ENCODE measurements at regions not wholly inside any gene's neighbourhood (a gene's known extent, or its start where the extent isn't known, plus 50 kb on each side); places are given as distances from the start of the nearest gene placed in this dataset.

- TF ChIP-seq ATF2 (IDR thresholded peaks at IDR 0.05; ENCODE audit: low read length) (no peak), TAF1 (IDR thresholded peaks at IDR 0.05; ENCODE audit: low read depth, low read length) (no peak), TBP (IDR thresholded peaks at IDR 0.05; ENCODE audit: low read depth, low read length) (no peak), TEAD4 (IDR thresholded peaks at IDR 0.05; ENCODE audit: low read depth, low read length) (no peak), RAD21 (IDR thresholded peaks at IDR 0.05 in 1 of 2, conservative IDR thresholded peaks at IDR 0.05 in 1 of 2; ENCODE audit: low read depth in 2 of 2, low read length in 2 of 2) (no peak)
Observed at GRCh38 chr1:22236166-22236565, 93.3 kb upstream of the WNT4 start (continued).

Data from H1 (cell line).